Hematopoietic multipotent progenitor cell treated with erythropoietin and hydrocortisone succinate and interleukin-3 and kit ligand, for 15 days (in vitro differentiated cells): ENCODE measurements at regions not wholly inside any gene's neighbourhood (a gene's known extent, or its start where the extent isn't known, plus 50 kb on each side); places are given as distances from the start of the nearest gene placed in this dataset.

Experiments used
- DNase-seq: peaks from one replicate; pipeline ENCODE4 v3.0.0-alpha.2; 2015; ENCODE audit warnings: low spot score

GRCh38 chr9:121550041-121550440, 50.4 kb upstream of the GGTA1 start:
- DNase-seq: no peak

DNA sequence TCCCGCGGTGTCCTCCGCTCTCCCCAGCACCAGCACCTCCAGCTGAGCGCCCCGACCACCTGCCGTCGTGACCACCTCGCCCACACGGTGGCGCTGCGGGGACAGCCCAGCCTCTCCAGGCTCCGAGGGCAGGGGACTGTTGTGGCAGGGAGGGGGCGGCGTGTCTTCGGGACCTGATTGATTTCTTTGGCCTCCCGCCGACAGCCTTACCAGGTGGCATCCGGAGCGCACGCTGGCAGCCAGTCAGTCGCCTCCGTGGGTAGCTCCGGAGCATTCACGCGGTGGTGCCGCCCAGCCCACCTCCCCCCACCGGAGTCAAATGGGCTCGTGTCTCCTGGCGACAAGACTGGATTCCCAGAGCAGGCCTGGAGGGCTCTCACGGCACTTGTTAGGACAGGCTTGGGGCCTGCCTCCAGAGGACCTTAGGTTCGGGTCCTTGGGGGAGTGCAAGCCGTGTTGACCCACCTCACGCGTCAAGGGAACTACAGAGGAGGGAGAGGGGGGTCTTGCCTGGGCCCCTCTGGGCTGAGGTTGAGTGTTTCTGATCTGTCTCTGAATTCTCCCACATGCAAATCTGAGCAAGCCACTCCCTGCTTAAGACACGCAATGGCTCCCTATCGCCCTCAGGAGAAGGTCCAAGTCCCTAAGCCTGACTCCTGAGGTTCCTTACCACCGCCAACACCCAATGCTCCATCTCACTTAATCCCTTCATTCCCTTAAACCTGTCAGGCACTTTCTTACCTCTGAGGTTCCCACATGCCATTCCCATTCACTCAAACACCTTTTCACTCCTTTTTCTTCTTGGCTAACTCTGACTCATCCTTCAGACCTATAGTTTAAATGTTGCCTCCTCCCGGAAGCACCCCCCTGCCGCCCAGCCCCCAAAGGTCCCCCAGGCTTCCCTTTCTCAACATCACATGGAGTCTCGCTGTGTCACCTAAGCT, 51.2 kb upstream of the GGTA1 start:
- peak; percentile 51 for DNase-seq

DNA sequence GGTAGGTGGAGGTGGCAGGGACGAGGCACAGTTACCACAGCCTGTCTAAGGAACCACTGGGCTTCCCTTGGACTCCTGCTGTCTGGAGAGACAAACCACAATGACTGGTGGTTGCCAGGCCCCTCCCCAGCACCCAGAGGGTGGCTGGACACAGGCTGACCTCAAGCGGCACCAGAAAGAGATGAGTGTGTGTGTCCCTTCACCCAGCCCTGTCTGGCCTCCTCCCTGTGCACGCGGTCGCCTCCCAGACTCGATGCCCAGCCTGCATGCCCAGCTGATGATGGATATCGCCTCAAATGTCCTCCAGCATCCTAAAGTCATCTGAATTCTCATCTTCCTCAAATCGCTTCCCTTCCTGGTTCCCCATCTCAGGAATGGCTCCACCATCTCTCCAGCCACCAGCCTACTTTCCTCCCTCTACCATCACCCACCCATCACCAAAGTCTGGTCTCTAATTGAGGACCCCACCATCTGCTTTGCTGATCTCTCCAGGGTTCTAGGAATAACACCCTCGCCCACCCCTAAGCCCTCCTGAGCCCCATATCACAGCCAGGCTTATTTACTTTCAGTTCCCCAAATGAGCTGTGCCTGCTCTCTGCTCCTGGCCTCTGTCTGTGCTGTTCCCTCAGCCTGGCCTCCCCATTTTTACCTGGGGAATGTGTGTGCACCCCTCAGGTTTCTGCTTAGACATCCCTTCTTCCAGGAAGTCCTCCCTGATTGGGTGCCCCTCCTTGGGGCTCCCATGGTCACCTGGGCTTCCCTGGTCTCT, 52.5 kb upstream of the GGTA1 start:
- DNase-seq: no peak

DNA sequence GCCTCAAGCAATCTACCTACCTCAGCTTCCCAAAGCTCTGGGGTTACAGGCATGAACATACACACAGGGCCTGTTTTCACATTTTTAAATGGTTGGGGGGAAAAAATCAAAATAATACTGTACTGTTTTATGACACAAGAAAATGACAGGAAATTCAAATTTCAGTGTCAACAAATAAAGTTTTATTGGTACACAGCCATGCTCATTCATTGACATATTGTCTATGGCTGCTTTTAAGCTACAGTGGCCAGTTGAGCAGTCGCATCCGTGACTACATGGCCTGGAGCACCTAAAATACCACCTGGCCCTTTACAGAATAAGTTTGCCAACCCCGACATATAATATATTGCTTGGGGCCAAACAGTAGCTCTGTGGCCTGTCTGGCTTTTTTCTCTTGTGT, 56.4 kb upstream of the GGTA1 start:
- no peak for DNase-seq

DNA sequence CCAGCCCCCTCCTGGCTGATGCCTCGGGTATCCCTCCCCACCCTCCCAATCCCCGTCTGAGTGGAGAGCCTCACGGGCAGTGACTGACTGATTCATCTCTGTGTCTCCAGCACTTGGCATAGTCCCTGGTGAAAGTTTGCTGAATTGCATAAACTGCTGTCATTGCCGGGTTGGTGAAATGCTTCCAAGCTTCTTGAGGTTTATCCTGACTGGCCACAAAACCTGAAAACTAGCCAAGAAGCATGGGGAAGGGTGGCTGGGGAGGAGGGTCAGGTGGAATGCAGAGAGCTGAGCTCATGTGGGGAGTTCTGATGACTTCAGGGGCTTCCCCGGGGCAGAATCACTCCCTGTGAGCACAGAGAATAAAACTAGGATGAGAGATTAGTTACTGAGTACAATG, 56.9 kb upstream of the GGTA1 start:
- DNase-seq: no peak

DNA sequence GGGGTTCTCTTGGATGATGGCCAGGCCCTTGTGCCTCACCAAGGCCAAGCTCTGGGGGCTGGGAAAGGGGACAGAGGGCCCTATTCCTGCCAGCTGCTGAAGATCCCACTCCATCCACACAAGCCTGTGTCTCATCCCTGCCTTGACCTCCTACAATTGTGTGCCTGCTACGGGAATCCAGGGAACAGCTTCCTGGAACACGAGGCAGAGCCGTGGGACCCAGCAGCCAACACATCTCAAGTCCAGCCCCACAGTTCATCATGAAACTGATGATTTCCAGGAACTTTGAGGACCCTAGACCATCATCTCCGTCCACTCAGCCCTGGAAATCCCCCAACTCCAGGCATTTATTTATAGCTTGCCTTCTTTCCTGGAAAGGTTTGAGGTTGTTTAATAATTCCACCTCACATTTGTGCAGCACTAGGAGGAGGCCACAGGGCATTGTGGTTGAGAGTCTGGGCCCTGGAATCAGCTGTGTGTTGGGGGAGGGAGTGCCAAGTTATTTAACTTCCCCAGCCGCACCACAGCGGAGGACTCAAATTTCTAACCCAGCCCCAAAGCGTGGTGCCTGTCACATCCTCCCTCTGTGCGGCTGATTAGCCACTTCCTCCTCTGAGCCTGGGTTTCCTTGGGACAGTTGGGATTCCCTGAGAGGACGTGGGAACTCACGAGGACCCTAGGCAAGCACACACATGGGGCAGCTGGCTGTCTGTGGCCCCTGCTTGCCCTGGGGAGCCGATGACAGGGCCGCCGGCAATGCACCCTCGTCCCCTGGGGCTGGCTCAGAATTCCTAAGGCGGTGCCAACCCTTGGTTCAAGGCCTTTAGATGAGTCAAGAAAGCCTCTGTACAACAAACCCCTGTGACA, 58.2 kb upstream of the GGTA1 start:
- DNase-seq: no peak

DNA sequence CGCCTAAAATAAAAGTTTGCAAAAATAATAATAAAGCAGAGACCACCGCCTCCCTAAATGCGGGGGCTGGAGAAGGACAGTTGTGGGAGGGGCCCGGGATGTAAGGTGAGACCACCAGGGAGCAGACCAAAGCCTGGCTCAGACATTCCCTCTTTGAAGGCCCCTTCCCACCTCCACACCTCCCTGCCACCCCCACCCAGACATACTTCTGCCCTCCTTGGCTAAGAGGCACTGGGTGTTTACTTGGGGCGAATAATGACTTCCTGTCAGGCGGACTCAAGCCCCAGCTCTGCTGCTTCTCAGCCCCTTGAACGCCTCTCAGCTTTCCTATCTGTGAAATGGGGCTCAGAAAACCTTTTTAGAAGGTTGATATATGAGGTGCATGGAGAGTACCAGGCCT, 58.8 kb upstream of the GGTA1 start:
- DNase-seq: no peak

- no peak for DNase-seq
Observed at GRCh38 chr9:121559183-121559582, 59.5 kb upstream of the GGTA1 start.

DNA sequence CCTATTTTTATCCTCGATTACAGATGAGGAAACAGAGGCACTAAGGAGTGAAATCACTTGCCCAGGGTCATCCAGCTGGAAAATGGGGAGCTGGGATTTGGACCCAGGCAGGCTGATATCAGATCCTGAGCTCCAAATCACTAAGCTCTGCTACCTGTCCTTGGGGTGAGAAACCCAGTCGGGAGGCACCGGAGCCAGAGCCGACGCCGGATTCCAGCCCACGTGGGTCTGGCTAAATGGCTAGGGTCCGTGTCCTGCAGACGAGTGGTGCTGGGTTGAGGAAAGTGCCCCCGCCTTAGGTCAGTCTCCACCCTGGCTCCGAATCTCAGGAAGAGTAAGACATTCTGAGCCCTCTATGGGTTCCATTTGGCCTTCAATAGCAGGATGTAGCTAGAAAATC, 61.3 kb upstream of the GGTA1 start:
- DNase-seq: no peak

DNA sequence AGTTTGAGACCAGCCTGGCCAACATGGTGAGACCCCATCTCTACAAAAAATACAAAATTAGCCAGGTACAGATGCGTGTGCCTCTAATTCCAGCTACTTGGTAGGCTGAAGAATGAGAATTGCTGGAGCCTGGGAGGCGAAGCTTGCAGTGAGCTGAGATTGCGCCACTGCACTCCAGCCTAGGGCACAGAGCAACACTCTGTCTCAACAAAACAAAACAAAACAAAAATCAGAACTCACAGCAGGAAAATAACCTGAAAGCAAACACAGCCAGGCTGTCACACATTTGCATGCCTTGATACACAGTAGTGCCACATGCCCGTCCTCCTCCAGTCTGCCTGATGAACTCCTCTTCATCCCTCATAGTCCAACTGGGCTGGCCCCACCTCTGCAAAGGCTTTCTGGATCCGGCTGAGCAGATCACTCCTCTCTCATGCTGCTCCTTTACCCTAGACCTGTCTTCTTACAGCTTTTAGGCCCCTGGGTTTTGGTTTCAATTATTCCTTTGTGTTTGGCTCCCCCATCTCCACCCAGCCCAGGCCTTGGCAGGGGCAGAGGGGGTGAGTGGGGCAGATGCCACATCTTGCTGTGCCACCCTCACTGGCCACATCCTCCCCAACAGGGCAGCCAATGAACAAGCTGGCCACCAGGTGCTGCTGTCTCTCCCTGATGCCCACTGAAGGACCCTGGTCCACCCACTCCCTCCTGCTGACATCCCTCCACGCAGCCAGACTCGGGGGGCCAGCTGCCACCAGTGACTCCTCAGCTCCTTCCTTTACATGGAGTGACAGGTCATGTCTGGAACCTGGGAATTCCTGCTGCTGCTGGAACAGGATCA, 62.0 kb upstream of the GGTA1 start:
- no peak for DNase-seq

DNA sequence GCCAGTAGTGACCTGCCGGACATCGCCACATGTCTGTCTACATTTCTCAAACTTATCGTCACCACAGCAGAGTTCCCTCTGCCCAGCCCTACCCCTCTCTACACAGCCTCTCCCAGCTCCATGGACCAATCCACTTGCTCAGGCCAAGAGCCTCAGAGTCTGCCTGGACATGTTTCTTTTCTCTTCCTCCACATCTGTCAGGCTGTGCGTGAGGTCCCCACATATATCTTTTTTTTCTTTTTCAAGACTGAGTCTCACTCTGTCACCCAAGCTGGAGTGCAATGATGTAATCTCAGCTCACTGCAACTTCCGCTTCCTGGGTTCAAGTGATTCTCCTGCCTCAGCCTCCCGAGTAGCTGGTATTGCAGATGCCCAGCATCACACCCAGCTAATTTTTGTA, 62.7 kb upstream of the GGTA1 start:
- no peak for DNase-seq

GRCh38 chr9:121563425-121563824, 63.8 kb upstream of the GGTA1 start:
- DNase-seq: no peak

- no peak for DNase-seq
Observed at GRCh38 chr9:121563881-121564460, 64.3 kb upstream of the GGTA1 start.

- no peak for DNase-seq
Observed at GRCh38 chr9:121564504-121565260, 65.0 kb upstream of the GGTA1 start.

- no peak for DNase-seq
Observed at GRCh38 chr9:121566481-121567465, 67.1 kb upstream of the GGTA1 start.

- DNase-seq: no peak
Observed at GRCh38 chr9:121567500-121568342, 68.1 kb upstream of the GGTA1 start.

DNA sequence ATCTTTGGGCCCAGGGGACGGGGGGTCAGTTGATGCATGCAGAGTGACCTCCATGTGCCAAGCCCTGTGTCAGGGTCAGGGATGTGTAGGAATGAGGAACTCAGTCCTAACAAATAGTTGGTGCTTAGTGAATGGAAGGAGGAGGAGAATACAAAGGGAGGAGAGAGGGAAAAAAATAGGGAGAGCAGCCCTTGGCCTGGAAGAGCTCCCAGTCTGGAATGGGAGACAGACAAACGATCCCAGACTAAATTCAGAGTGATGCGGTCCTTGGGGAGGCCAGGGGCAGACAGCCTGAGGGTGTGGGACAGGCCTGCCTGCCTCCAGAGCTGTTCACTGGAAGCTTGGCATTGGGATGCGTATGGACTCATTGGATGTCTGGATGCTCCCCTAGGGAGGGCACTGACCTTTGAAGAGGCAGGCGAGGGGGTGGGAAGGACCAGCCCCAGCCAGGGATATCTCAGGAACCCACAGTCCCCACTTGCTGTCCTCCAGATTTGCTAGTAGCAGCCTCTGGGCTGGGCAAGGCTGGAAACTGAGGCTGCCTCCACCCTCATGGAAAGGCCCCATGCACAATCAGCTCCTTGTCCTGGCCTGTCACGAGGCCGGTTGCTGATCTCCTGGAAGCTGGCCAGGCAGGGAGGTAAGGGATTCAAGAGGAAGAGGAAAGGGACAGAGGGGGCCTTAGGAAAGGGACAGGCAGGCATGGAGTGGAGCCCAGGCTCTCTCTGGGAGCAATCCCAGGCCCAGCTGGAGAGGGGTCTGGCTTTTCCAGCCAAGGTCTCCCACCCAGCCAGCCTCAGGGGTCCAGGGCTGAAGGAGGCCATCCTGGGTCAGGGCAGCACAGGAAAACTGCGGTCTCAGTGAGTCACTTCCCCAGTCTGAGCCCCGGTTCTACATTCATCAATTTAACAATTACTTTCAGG, 69.0 kb upstream of the GGTA1 start:
- DNase-seq: no peak
